IMR-90 (cell line): ENCODE measurements at regions not wholly inside any gene's neighbourhood (a gene's known extent, or its start where the extent isn't known, plus 50 kb on each side); places are given as distances from the start of the nearest gene placed in this dataset.

ENCODE experiments used
- ATAC-seq: fragments of 200-7000 bp; cut with Tn5 transposase; 2 replicates; pipeline ENCODE4 v1.9.1; 2020; ENCODE audit warnings: low read depth, mild to moderate bottlenecking, moderate library complexity
- BruUV-seq: library from RNA; stranded (reverse); fragments of 400-500 nt; replicated peaks from 2 replicates; lab custom pipeline; 2021; lab: Mats Ljungman, UMichigan
- CTCF ChIA-PET: fragments of 300-600 bp; formaldehyde crosslinking; extraction: SDS; loops from one replicate; lab custom pipeline; 2021; ENCODE audit warnings: antibody characterized with exemption; lab: Yijun Ruan, JAX
- POLR2A ChIA-PET: fragments of 300-600 bp; sonication (Branson Sonifier 250); formaldehyde crosslinking; loops from one replicate; lab custom pipeline; 2022; ENCODE audit warnings: antibody characterized with exemption; ENCODE audit not compliant: unreplicated experiment; lab: Charles Lee
- DNase-seq: peaks from one replicate; pipeline ENCODE4 v3.0.0; 2013
- H2AFZ ChIP-seq: replicated peaks from 2 replicates; pipeline ENCODE3; 2013; ENCODE audit warnings: low read length, mild to moderate bottlenecking; ENCODE audit not compliant: poor library complexity
- H2AK5ac ChIP-seq: 2 replicates; pipeline ENCODE4 v1.6.1; 2013; ENCODE audit warnings: low read depth, low read length, inconsistent platforms
- H2AK9ac ChIP-seq: replicated peaks from 2 replicates; pipeline ENCODE3; 2013; ENCODE audit warnings: mild to moderate bottlenecking, low read depth, low read length, moderate library complexity; ENCODE audit not compliant: poor library complexity
- H2BK120ac ChIP-seq: 2 replicates; pipeline ENCODE4 v1.6.1; 2013; ENCODE audit warnings: low read depth, low read length, inconsistent platforms
- H2BK15ac ChIP-seq: 3 replicates; pipeline ENCODE4 v1.6.1; 2013; ENCODE audit warnings: low read depth, low read length, inconsistent platforms
- H2BK20ac ChIP-seq: 2 replicates; pipeline ENCODE4 v1.6.1; 2013; ENCODE audit warnings: low read depth, mild to moderate bottlenecking, inconsistent platforms, low read length, moderate library complexity
- H2BK5ac ChIP-seq: 2 replicates; pipeline ENCODE4 v1.6.1; 2013; ENCODE audit warnings: mild to moderate bottlenecking, low read depth, low read length, inconsistent platforms; ENCODE audit not compliant: poor library complexity, severe bottlenecking
- H3K14ac ChIP-seq: replicated peaks from 2 replicates; pipeline ENCODE4 v1.6.1; 2013; ENCODE audit warnings: low read depth, low read length, inconsistent platforms
- H3K18ac ChIP-seq: 2 replicates; pipeline ENCODE4 v1.6.1; 2013; ENCODE audit warnings: low read depth, low read length, control low read depth
- H3K23ac ChIP-seq: 2 replicates; pipeline ENCODE4 v1.6.1; 2013; ENCODE audit warnings: low read depth, low read length, inconsistent platforms
- H3K27ac ChIP-seq: 2 replicates; pipeline ENCODE4 v1.5.1; 2013; ENCODE audit warnings: mild to moderate bottlenecking, control low read depth, low read length; ENCODE audit not compliant: insufficient read depth
- H3K27me3 ChIP-seq: 2 replicates; pipeline ENCODE4 v1.6.1; 2013; ENCODE audit warnings: low read length; ENCODE audit not compliant: control insufficient read depth, insufficient read depth
- H3K36me3 ChIP-seq: 2 replicates; pipeline ENCODE4 v1.6.1; 2013; ENCODE audit warnings: low read length, mixed read lengths; ENCODE audit not compliant: control insufficient read depth, insufficient read depth
- H3K4ac ChIP-seq: 2 replicates; pipeline ENCODE4 v1.6.1; 2013; ENCODE audit warnings: low read depth, low read length, inconsistent platforms
- H3K4me1 ChIP-seq: 2 replicates; pipeline ENCODE4 v1.6.1; 2013; ENCODE audit warnings: low read length, mixed read lengths; ENCODE audit not compliant: control insufficient read depth, insufficient read depth
- H3K4me2 ChIP-seq: 2 replicates; pipeline ENCODE4 v1.6.1; 2013; ENCODE audit warnings: low read depth, mild to moderate bottlenecking, control low read depth, low read length, moderate library complexity
- H3K4me3 ChIP-seq: 2 replicates; pipeline ENCODE4 v1.5.1; 2013; ENCODE audit warnings: low read depth, mild to moderate bottlenecking, control low read depth, low read length, moderate library complexity; ENCODE audit not compliant: insufficient read depth
- H3K56ac ChIP-seq: 2 replicates; pipeline ENCODE4 v1.6.1; 2013; ENCODE audit warnings: low read length, inconsistent platforms; ENCODE audit not compliant: insufficient read depth; ENCODE audit errors: extremely low read depth
- H3K79me1 ChIP-seq, 2 experiments: 2 replicates each; pipeline ENCODE4 v1.6.1; 2013; ENCODE audit warnings: low read length in 2 of 2, inconsistent platforms in 1 of 2, low read depth in 1 of 2
- H3K9ac ChIP-seq: 2 replicates; pipeline ENCODE4 v1.6.1; 2013; ENCODE audit warnings: low read depth, low read length, control low read depth
- H3K9me1 ChIP-seq: 2 replicates; pipeline ENCODE4 v1.6.1; 2013; ENCODE audit warnings: low read length, inconsistent platforms; ENCODE audit not compliant: insufficient read depth
- H3K9me3 ChIP-seq: 2 replicates; pipeline ENCODE4 v1.6.1; 2013; ENCODE audit warnings: low read length; ENCODE audit not compliant: control insufficient read depth, insufficient read depth
- H4K20me1 ChIP-seq: 2 replicates; pipeline ENCODE4 v1.6.1; 2013; ENCODE audit warnings: low read length, inconsistent platforms; ENCODE audit not compliant: insufficient read depth
- H4K5ac ChIP-seq: 2 replicates; pipeline ENCODE4 v1.6.1; 2013; ENCODE audit warnings: mild to moderate bottlenecking, low read depth, low read length, control low read depth
- H4K8ac ChIP-seq, 2 experiments: 2 replicates each; pipeline ENCODE4 v1.6.1; 2013; ENCODE audit warnings: low read depth in 2 of 2, low read length in 2 of 2, control low read depth in 1 of 2, inconsistent platforms in 1 of 2
- H4K91ac ChIP-seq: 2 replicates; pipeline ENCODE4 v1.6.1; 2013; ENCODE audit warnings: low read depth, low read length, inconsistent platforms; ENCODE audit not compliant: insufficient read depth
- BHLHE40 ChIP-seq: fragments of 150-350 bp; IDR thresholded peaks from 2 replicates; pipeline ENCODE4 v1.6.1; 2016; ENCODE audit warnings: mild to moderate bottlenecking, low read depth, low read length
- CEBPB ChIP-seq: IDR thresholded peaks from 2 replicates; pipeline ENCODE4 v1.6.1; 2012; ENCODE audit warnings: low read depth, low read length, improper control_type of control experiment
- CHD1 ChIP-seq: IDR thresholded peaks from 2 replicates; pipeline ENCODE4 v1.6.1; 2012; ENCODE audit warnings: low read depth, low read length, improper control_type of control experiment
- FOS ChIP-seq: fragments of 150-350 bp; IDR thresholded peaks from 2 replicates; pipeline ENCODE4 v1.6.1; 2016; ENCODE audit warnings: low read depth, low read length
- RAD21 ChIP-seq: IDR thresholded peaks from 2 replicates; pipeline ENCODE4 v1.6.1; 2012; ENCODE audit warnings: low read length, improper control_type of control experiment
- RCOR1 ChIP-seq: IDR thresholded peaks from 2 replicates; pipeline ENCODE4 v1.6.1; 2012; ENCODE audit warnings: mild to moderate bottlenecking, low read length, improper control_type of control experiment; ENCODE audit not compliant: insufficient replicate concordance
- RFX5 ChIP-seq: IDR thresholded peaks from 2 replicates; pipeline ENCODE4 v1.8.0; 2012; ENCODE audit warnings: low read depth, mild to moderate bottlenecking, low read length, moderate library complexity
- SMC3 ChIP-seq: fragments of 150-350 bp; IDR thresholded peaks from 2 replicates; pipeline ENCODE4 v1.6.1; 2016; ENCODE audit warnings: low read depth, mild to moderate bottlenecking, antibody characterized with exemption, low read length, moderate library complexity
- WGBS, 2 experiments: methylation state at CpG; one replicate each; pipeline versions ENCODE4 v1.1.5 to v1.1.7; 2013; ENCODE audit warnings: missing lambda C conversion rate in 2 of 2; ENCODE audit not compliant: insufficient read length in 1 of 2; ENCODE audit errors: extremely low coverage in 2 of 2; 5-methylcytosine and 5-hydroxymethylcytosine counted together
- dilution Hi-C: fragments of 300-500 bp; cut with HindIII; formaldehyde crosslinking; loops from one replicate; pipeline ENCODE4 v1.14.3; 2018; ENCODE audit warnings: low sequenced_read_pairs; ENCODE audit not compliant: unreplicated experiment
- in situ Hi-C: fragments of 300-500 bp; cut with MboI; formaldehyde crosslinking; loops from 3 replicates; pipeline ENCODE4 v1.14.3; 2019; ENCODE audit warnings: low sequenced_read_pairs, inconsistent platforms, mixed read lengths
- intact Hi-C: fragments of 100-400 bp; cut with micrococcal nuclease; formaldehyde crosslinking; loops from 2 replicates; pipeline ENCODE4 v1.10.0; 2022
- TF ChIP-seq, protein P1 (sequence below): fragments of 150-350 bp; IDR thresholded peaks from 2 replicates; pipeline ENCODE4 v1.6.1; 2016; ENCODE audit warnings: low read depth, mild to moderate bottlenecking, low read length, moderate library complexity, borderline replicate concordance
- TF ChIP-seq, protein P2 (sequence below): conservative IDR thresholded peaks from 2 replicates; pipeline ENCODE4 v1.5.1; 2012; ENCODE audit warnings: mild to moderate bottlenecking, low read depth, low read length, improper control_type of control experiment

DNA sequence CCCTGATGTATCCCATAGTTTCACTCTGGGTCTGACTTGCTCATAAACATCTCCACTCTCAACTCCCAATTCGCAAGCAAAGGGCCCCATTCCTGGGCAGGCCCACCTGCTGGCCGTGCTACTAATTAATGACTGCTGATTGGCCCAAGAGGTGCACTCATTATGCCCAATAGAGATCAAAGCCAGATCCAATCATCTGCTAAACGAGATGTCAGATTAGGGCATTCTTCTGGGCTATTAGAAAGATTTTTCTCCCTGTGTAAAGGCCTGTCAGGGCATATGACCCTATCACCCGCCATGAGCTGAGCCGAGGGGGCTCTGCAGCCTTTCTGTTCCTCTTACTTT lies 103.4 kb upstream of the HAAO start:
- Histone ChIP-seq H2AK9ac (no peak overlapping the region), H4K20me1 (no peaks in the 10 kb centered on the region), H3K4me2 (no peak overlapping the region), H3K4me3 (no peak overlapping the region), H2BK15ac (no peak overlapping the region), H2BK20ac (peak overlapping the region; percentile 20; the same call in 1 of the 2 replicates), H3K23ac (no peak overlapping the region), H3K9ac (no peak overlapping the region), H3K4me1 (peaks cover 4% of the 10 kb centered on the region; the same call in 1 of the 2 replicates), H2AK5ac (peak overlapping the region; percentile 83; the same call in 1 of the 2 replicates), H3K56ac (no peak overlapping the region), H3K27ac (no peak overlapping the region), H3K9me1 (peaks cover 24% of the 10 kb centered on the region), H3K79me1 (no peaks in the 10 kb centered on the region), H3K4ac (no peak overlapping the region), H4K5ac (no peak overlapping the region), H3K27me3 (no peaks in the 10 kb centered on the region), H3K9me3 (no peaks in the 10 kb centered on the region), H2AFZ (peak overlapping the region; percentile 26), H3K18ac (no peak overlapping the region), H2BK5ac (no peak overlapping the region), H4K91ac (no peak overlapping the region), H3K14ac (0 out of 2 replicates have a peak overlapping the region, but pooled peaks have one; percentile 8), H4K8ac (no peak overlapping the region), H3K36me3 (no peaks in the 10 kb centered on the region), H2BK120ac (no peak overlapping the region)
- intact Hi-C loops: no loop called here
- BruUV-seq: no TSS peak
- ATAC-seq (no peak), DNase-seq (no peak)
- dilution Hi-C loops: no loop called here
- ChIA-PET CTCF (no interaction called here), POLR2A (no interaction called here)
- TF ChIP-seq CEBPB (no peak), RFX5 (no peak), RCOR1 (no peak), BHLHE40 (no peak), CHD1 (no peak), RAD21 (no peak), FOS (no peak), SMC3 (no peak)
- TF ChIP-seq, protein P1, sequence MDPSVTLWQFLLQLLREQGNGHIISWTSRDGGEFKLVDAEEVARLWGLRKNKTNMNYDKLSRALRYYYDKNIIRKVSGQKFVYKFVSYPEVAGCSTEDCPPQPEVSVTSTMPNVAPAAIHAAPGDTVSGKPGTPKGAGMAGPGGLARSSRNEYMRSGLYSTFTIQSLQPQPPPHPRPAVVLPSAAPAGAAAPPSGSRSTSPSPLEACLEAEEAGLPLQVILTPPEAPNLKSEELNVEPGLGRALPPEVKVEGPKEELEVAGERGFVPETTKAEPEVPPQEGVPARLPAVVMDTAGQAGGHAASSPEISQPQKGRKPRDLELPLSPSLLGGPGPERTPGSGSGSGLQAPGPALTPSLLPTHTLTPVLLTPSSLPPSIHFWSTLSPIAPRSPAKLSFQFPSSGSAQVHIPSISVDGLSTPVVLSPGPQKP: no peak
- TF ChIP-seq, protein P2, sequence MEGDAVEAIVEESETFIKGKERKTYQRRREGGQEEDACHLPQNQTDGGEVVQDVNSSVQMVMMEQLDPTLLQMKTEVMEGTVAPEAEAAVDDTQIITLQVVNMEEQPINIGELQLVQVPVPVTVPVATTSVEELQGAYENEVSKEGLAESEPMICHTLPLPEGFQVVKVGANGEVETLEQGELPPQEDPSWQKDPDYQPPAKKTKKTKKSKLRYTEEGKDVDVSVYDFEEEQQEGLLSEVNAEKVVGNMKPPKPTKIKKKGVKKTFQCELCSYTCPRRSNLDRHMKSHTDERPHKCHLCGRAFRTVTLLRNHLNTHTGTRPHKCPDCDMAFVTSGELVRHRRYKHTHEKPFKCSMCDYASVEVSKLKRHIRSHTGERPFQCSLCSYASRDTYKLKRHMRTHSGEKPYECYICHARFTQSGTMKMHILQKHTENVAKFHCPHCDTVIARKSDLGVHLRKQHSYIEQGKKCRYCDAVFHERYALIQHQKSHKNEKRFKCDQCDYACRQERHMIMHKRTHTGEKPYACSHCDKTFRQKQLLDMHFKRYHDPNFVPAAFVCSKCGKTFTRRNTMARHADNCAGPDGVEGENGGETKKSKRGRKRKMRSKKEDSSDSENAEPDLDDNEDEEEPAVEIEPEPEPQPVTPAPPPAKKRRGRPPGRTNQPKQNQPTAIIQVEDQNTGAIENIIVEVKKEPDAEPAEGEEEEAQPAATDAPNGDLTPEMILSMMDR: no peak
- in situ Hi-C loops: no loop called here
- WGBS, 2 experiments: no CpG with 5 or more reads among the region's 5 CpGs
